ENCODE measurements at regions not wholly inside any gene's neighbourhood (a gene's known extent, or its start where the extent isn't known, plus 50 kb on each side); places are given as distances from the start of the nearest gene placed in this dataset.

- Histone ChIP-seq H3K27me3 (ENCODE audit: control insufficient read depth, insufficient read depth, low read length, poor library complexity, severe bottlenecking) (no peaks in the 10 kb centered on the region), H3K4me3 (ENCODE audit: low read length) (no peak overlapping the region), H3K27ac (ENCODE audit: low read depth, low read length) (no peak overlapping the region), H3K36me3 (ENCODE audit: control insufficient read depth, insufficient read depth, low read length) (no peaks in the 10 kb centered on the region), H3K9me3 (ENCODE audit: control insufficient read depth, low read length) (no peaks in the 10 kb centered on the region), H3K9ac (ENCODE audit: extremely low read depth, low read length, poor library complexity, severe bottlenecking) (no peak overlapping the region), H3K4me1 (ENCODE audit: control insufficient read depth, insufficient read depth, low read length) (no peaks in the 10 kb centered on the region)
- peaks cover 2% of the 10 kb centered on the region for H3K36me3 Mint-ChIP-seq (ENCODE audit: low read depth)
- no peak overlapping the region for H3K27ac Mint-ChIP-seq
- DNase-seq = no peak
- peaks cover 6% of the 10 kb centered on the region for H3K4me1 Mint-ChIP-seq
- TF ChIP-seq CTCF (conservative IDR thresholded peaks at IDR 0.05) = no peak
- 92 to 100% methylated on average over 1 to 2 of the region's 3 CpGs for WGBS, 2 experiments (ENCODE audit: insufficient coverage in 1 of 2, insufficient read length in 1 of 2)
- H3K9me3 Mint-ChIP-seq = peaks cover 3% of the 10 kb centered on the region
- no peaks in the 10 kb centered on the region for H3K27me3 Mint-ChIP-seq (ENCODE audit: insufficient read depth)
- no peak overlapping the region for H3K4me3 Mint-ChIP-seq
These were observed 406.5 kb upstream of the TGFBR2 start for GRCh38 chr3:30199855-30200254.

GRCh38 chr3:30201715-30202114 lies 404.7 kb upstream of the TGFBR2 start:
- Histone ChIP-seq H3K27me3 (ENCODE audit: control insufficient read depth, insufficient read depth, low read length, poor library complexity, severe bottlenecking) (no peaks in the 10 kb centered on the region), H3K4me3 (ENCODE audit: low read length) (no peak overlapping the region), H3K27ac (ENCODE audit: low read depth, low read length) (no peak overlapping the region), H3K9me3 (ENCODE audit: control insufficient read depth, low read length) (no peaks in the 10 kb centered on the region), H3K36me3 (ENCODE audit: control insufficient read depth, insufficient read depth, low read length) (no peaks in the 10 kb centered on the region), H3K9ac (ENCODE audit: extremely low read depth, low read length, poor library complexity, severe bottlenecking) (no peak overlapping the region), H3K4me1 (ENCODE audit: control insufficient read depth, insufficient read depth, low read length) (no peaks in the 10 kb centered on the region)
- TF ChIP-seq CTCF (conservative IDR thresholded peaks at IDR 0.05) = no peak
- peaks cover 3% of the 10 kb centered on the region for H3K9me3 Mint-ChIP-seq
- no peak overlapping the region for H3K4me3 Mint-ChIP-seq
- H3K4me1 Mint-ChIP-seq = peaks cover 4% of the 10 kb centered on the region
- H3K36me3 Mint-ChIP-seq (ENCODE audit: low read depth) = peaks cover 2% of the 10 kb centered on the region
- no peaks in the 10 kb centered on the region for H3K27me3 Mint-ChIP-seq (ENCODE audit: insufficient read depth)
- H3K27ac Mint-ChIP-seq = no peak overlapping the region
- DNase-seq = no peak

GRCh38 chr3:30203301-30203700 lies 403.1 kb upstream of the TGFBR2 start:
- no peaks in the 10 kb centered on the region for H3K9me3 ChIP-seq (ENCODE audit: control insufficient read depth, low read length)
- H3K36me3 ChIP-seq (ENCODE audit: control insufficient read depth, insufficient read depth, low read length) = no peaks in the 10 kb centered on the region
- H3K27ac ChIP-seq (ENCODE audit: low read depth, low read length) = no peak overlapping the region
- Mint-ChIP-seq H3K27ac (no peak overlapping the region), H3K4me1 (peaks cover under 1% of the 10 kb centered on the region), H3K9me3 (peaks cover 3% of the 10 kb centered on the region), H3K36me3 (ENCODE audit: low read depth) (peaks cover 2% of the 10 kb centered on the region), H3K27me3 (ENCODE audit: insufficient read depth) (no peaks in the 10 kb centered on the region), H3K4me3 (no peak overlapping the region)
- TF ChIP-seq CTCF (conservative IDR thresholded peaks at IDR 0.05) = no peak
- no peaks in the 10 kb centered on the region for H3K27me3 ChIP-seq (ENCODE audit: control insufficient read depth, insufficient read depth, low read length, poor library complexity, severe bottlenecking)
- no peak overlapping the region for H3K4me3 ChIP-seq (ENCODE audit: low read length)
- H3K9ac ChIP-seq (ENCODE audit: extremely low read depth, low read length, poor library complexity, severe bottlenecking) = no peak overlapping the region
- no peaks in the 10 kb centered on the region for H3K4me1 ChIP-seq (ENCODE audit: control insufficient read depth, insufficient read depth, low read length)
- no peak for DNase-seq
- 91% methylated on average over 2 of the region's 2 CpGs; no CpG with 5 or more reads in 1 of the 2 experiments for WGBS, 2 experiments (ENCODE audit: insufficient coverage in 1 of 2, insufficient read length in 1 of 2)

All from endodermal cell (in vitro differentiated cells).